Nucleus accumbens (tissue), 56 donors: ENCODE measurements at regions not wholly inside any gene's neighbourhood (a gene's known extent, or its start where the extent isn't known, plus 50 kb on each side); places are given as distances from the start of the nearest gene placed in this dataset.
A peak's percentile ranks its signal among the peaks of the same experiment; 100 is the strongest.
"Not testable (repeated sequence)": the region's sequence is repeated elsewhere in the genome, so short reads cannot be mapped to it uniquely, and the experiment has no call there.

Experiments
- DNase-seq, 56 donors: peaks; one replicate each; lab custom pipeline; 2025; lab: John Stamatoyannopoulos, UW

GRCh38 chr13:57899096-57899495 lies 267.6 kb downstream of the PCDH17 start:
- DNase-seq = no peak

GRCh38 chr13:57909833-57910232 lies 278.3 kb downstream of the PCDH17 start:
- not testable (repeated sequence) for DNase-seq

DNA sequence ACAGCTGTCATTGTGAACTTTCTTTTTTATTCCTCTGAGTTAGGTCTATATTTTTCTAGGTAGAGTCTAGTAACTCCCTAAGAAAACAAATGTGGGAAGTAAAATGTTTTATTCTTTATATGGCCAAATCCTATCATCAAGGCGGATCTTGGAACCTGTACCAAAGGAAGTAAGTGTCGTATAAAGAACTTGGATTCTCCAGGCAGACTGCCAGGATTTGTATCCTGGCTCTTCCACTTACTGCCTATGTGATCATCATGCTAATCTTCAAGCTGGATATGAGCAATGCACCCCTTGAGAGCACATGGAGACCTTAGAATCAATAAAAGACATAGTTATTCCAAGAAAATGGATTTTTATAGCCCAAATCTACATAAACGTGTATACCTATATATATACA lies 286.5 kb downstream of the PCDH17 start:
- DNase-seq = peak in 4 of 56 donors; percentile 1 to 13 (median 4)

- DNase-seq = no peak
Observed at GRCh38 chr13:57918913-57919312, 287.4 kb downstream of the PCDH17 start.

- no peak for DNase-seq
Observed at GRCh38 chr13:57925250-57925649, 293.7 kb downstream of the PCDH17 start.

DNA sequence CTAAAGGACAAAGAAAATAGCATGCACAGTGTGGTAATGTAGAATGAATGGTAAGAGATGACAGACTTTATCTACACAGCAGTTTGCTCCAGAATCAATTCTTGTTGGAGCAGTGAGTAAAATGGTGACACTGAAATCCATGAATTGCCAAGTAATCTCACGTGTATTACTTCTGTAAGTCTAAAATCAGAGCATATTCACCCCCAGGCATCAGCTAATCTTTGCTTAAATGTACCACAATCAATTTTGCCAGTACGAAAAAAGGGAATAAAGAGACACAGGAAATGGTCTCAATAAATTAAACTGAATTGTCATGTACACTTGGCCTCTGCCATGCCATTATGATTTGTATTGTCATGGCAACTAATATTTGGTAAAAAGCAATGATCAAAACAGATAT lies 294.2 kb downstream of the PCDH17 start:
- no peak for DNase-seq

GRCh38 chr13:57932061-57932460 lies 300.5 kb downstream of the PCDH17 start:
- no peak for DNase-seq

GRCh38 chr13:57933606-57934005 lies 302.1 kb downstream of the PCDH17 start:
- no peak for DNase-seq

GRCh38 chr13:57935965-57936364 lies 304.4 kb downstream of the PCDH17 start:
- DNase-seq = no peak

DNA sequence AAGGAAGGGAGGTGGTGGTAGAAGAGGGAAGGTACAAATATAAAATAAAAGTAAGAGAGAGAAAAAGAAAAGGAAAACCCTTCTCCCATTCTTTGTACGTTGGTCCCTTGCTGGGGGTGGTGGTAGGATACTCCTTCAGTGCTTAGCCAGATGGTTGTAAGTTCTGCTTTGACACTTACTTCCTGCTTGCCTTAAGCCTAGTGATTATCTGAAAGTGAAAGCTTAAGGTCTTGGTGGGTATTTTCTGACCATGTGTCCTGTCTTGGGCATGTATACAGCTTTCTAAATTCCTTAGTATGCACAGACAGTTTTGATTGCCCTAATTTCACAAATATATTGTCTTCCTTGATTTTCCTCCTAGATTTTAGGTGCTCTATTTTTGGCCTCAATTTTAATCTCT lies 314.8 kb downstream of the PCDH17 start:
- no peak for DNase-seq

DNA sequence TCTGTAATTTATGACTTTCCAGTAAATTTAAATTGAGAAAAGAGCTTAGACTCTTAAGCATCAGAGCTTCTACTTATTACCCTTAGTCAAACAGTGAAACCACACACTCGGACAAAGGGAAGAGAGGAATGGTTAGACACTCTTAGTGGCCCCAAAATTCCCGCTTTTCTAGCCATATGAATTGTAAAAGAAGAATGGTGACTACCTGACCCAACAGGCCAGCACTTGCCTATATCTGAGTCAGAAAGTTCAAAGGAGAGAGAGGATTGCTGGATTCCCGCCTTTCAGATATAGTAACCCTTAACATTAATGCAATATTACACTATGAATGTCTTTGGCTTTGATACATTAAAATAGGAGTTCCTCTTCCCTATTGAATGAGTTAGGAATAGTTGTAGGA lies 317.3 kb downstream of the PCDH17 start:
- no peak for DNase-seq

GRCh38 chr13:57969951-57970350 lies 338.4 kb downstream of the PCDH17 start:
- DNase-seq = no peak

DNA sequence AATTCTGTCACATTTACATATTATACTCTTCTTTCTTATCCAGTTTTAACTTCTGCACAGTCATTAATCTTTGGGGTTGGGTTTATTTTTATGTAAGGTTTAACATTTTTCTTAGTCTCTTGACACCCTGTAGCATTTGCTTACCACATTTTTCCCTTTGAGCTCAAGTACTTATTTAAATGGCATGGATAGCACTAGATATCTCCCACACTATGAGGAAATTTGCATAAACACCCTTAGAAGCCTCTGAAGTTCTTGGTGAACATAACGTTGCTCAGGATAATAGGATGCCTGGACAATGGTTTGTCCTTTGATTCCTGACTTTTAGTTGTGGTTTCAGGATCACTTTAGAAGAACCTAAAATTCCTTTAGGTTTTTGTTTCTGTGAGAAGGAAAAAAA lies 338.9 kb downstream of the PCDH17 start:
- no peak for DNase-seq

DNA sequence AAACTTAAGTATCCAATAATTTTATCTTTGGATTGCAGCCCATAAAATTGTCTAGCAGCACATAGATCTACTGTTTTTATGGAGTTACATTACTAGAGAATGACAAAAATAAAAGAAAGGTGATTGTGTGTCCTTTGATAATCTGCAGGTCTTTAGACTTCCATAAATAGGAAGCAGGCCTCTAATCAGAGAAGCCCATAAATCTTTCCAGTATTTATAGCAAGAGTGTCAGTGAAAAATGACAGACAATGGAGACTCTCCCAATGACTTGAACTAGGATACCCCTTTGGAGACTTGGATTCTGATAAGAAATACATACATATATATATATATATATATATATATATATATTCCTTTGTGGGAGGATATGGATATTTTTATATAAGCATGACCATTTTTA lies 351.2 kb downstream of the PCDH17 start:
- no peak for DNase-seq

DNA sequence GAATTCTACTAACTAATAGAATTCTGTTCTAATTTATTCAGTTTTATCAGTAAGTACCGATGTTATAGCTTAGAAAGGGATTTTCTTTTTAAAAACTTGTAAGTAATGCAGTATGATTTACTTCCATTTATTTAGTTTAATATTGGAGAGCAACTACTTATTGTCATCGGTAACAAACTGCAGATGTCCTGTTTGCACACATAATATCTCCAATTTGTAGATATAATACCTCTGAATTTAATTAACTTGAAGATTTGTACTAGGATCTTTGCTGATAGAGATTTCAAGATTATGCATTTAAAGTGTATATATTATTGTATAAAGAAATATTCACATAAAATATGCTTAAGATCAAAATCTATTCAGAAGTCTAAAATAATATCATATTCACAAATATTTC lies 356.7 kb downstream of the PCDH17 start:
- no peak for DNase-seq

DNA sequence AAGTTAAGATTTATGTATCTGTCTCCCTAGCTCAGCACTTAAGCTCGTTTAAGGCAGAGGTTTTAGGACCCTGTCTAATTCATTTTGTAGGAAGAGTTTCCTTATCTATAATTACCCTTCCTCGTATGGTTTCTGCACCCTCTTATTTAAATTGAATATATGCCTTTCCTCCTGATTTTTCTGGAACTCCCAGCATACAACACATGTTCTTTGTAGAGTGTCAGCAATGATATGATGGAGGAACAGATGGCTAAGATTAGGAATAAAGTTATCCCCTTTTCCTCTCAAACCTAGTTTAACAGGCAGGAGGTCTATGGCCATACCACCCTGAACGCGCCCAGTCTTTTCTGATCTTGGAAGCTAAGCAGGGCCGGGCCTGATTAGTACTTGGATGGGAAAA lies 359.5 kb downstream of the PCDH17 start:
- DNase-seq = no peak

- no peak for DNase-seq
Observed at GRCh38 chr13:57992416-57992815, 360.9 kb downstream of the PCDH17 start.

DNA sequence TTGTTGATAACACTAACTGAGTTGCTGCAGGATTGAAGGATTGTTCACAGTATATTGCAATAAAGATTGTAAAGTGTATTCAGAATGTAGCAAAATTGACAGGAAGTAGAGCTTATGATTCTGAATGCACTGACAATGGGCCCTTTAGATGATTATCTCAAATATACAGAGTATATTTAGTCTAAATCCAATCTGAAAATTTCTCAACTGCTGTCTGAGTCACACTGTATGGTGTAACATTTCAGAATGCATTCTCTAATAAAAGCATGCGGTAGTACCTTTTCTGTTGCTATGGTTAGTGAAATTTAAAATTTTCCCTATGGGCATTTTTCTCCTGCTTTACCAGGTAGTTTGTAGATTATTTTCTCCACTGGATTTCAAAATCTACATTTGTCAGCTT lies 365.2 kb downstream of the PCDH17 start:
- no peak for DNase-seq

DNA sequence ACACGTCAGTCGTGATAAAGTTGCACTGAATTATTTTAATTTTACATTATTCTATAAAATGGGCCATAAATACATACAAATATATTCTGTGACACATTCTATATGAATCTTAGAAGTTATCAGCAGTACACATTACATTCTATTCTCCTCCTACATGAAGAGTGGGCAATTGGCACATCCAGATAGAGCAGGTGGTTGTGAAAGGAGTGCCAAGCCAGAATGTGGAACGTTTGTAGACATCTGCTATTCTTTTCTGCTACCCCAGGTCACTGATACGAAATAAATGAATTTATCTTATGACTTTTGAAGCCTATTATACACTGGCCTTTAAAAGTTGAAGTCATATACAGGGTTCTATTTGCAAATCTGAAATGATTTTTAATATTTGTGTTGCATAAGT lies 373.2 kb downstream of the PCDH17 start:
- DNase-seq = no peak

GRCh38 chr13:58018020-58018419 lies 386.5 kb downstream of the PCDH17 start:
- DNase-seq = no peak

- no peak for DNase-seq
Observed at GRCh38 chr13:58018865-58019264, 387.3 kb downstream of the PCDH17 start.

GRCh38 chr13:58024103-58024502 lies 392.6 kb downstream of the PCDH17 start:
- no peak for DNase-seq

DNA sequence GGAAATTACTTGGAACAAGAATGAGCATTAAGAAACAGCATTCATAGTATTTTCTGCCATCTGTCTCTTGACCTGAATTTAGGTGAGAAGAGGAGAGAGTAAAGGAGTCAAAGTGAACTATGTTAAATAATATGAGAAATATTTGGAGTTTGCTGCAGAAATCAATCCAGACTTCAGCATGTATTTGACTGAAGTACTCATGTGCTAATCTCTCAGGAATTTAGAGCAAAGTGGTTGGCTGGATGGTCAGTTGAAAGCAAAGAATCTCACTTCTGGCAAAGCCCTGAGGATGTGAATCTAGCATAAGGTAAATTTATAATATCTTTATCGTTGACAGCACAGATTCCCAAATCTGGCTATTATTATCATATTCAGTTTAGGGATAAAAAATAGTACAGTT lies 394.3 kb downstream of the PCDH17 start:
- no peak for DNase-seq
